ENCODE measurements at regions not wholly inside any gene's neighbourhood (a gene's known extent, or its start where the extent isn't known, plus 50 kb on each side); places are given as distances from the start of the nearest gene placed in this dataset.
"Not testable (repeated sequence)": the region's sequence is repeated elsewhere in the genome, so short reads cannot be mapped to it uniquely, and the experiment has no call there.

GRCh38 chr7:53628775-53629174 is 593.3 kb downstream of the POM121L12 start:
- Histone ChIP-seq H3K14ac (replicated peaks; ENCODE audit: low read depth, low read length) (no peak overlapping the region), H3K9ac (ENCODE audit: low read depth, low read length) (no peak overlapping the region), H4K8ac (ENCODE audit: low read depth in 2 of 2, low read length in 2 of 2) (no peak overlapping the region), H2BK5ac (ENCODE audit: low read depth, low read length, poor library complexity, severe bottlenecking) (no peak overlapping the region), H3K56ac (ENCODE audit: extremely low read depth, insufficient read depth, low read length) (no peak overlapping the region), H3K9me3 (ENCODE audit: control insufficient read depth, insufficient read depth, low read length) (peaks cover 3% of the 10 kb centered on the region), H4K20me1 (ENCODE audit: insufficient read depth, low read length) (no peaks in the 10 kb centered on the region), H3K4me3 (ENCODE audit: insufficient read depth, low read depth, low read length) (no peak overlapping the region), H3K4me1 (ENCODE audit: control insufficient read depth, insufficient read depth, low read length) (no peaks in the 10 kb centered on the region), H3K27ac (ENCODE audit: insufficient read depth, low read length) (no peak overlapping the region), H3K4ac (ENCODE audit: low read depth, low read length) (no peak overlapping the region), H2BK15ac (ENCODE audit: low read depth, low read length) (no peak overlapping the region), H3K4me2 (ENCODE audit: low read depth, low read length) (no peak overlapping the region), H4K91ac (ENCODE audit: insufficient read depth, low read depth, low read length) (no peak overlapping the region), H2BK120ac (ENCODE audit: low read depth, low read length) (no peak overlapping the region), H2AFZ (replicated peaks; ENCODE audit: low read length, poor library complexity) (no peak overlapping the region), H2AK9ac (replicated peaks; ENCODE audit: low read depth, low read length, poor library complexity) (no peak overlapping the region), H3K36me3 (ENCODE audit: control insufficient read depth, insufficient read depth, low read length) (no peaks in the 10 kb centered on the region), H2BK20ac (ENCODE audit: low read depth, low read length) (no peak overlapping the region), H2AK5ac (ENCODE audit: low read depth, low read length) (no peak overlapping the region), H3K18ac (ENCODE audit: low read depth, low read length) (no peak overlapping the region), H3K9me1 (ENCODE audit: insufficient read depth, low read length) (no peaks in the 10 kb centered on the region), H3K79me1 (ENCODE audit: low read depth in 1 of 2, low read length in 2 of 2) (no peaks in the 10 kb centered on the region), H3K23ac (ENCODE audit: low read depth, low read length) (no peak overlapping the region), H3K27me3 (ENCODE audit: control insufficient read depth, insufficient read depth, low read length) (no peaks in the 10 kb centered on the region), H4K5ac (ENCODE audit: low read depth, low read length) (no peak overlapping the region)
- in situ Hi-C loops (cut with MboI; ENCODE audit: low sequenced_read_pairs) (no loop called here), intact Hi-C loops (cut with micrococcal nuclease) (no loop called here), dilution Hi-C loops (cut with HindIII; ENCODE audit: low sequenced_read_pairs, unreplicated experiment) (no loop called here)
- TF ChIP-seq BHLHE40 (IDR thresholded peaks at IDR 0.05; ENCODE audit: low read depth, low read length) (no peak), CTCF (conservative IDR thresholded peaks at IDR 0.05; ENCODE audit: low read depth, low read length) (no peak), MAFK (IDR thresholded peaks at IDR 0.05; ENCODE audit: low read depth, low read length) (peak; percentile 52), CEBPB (IDR thresholded peaks at IDR 0.05; ENCODE audit: low read depth, low read length) (no peak)
- WGBS, 2 experiments (ENCODE audit: extremely low coverage in 2 of 2, insufficient read length in 1 of 2), result no CpG with 5 or more reads among the region's 6 CpGs
- ChIA-PET POLR2A (ENCODE audit: unreplicated experiment) (no interaction called here), CTCF (no interaction called here)
- no TSS peak for BruUV-seq (replicated peaks)
- DNase-seq, result no peak
- no peak for ATAC-seq (ENCODE audit: low read depth)

GRCh38 chr7:53635251-53635650 is 599.8 kb downstream of the POM121L12 start:
- DNase-seq; H3K27me3 ChIP-seq (ENCODE audit: control insufficient read depth, insufficient read depth, low read length); H4K8ac ChIP-seq (ENCODE audit: low read depth in 2 of 2, low read length in 2 of 2); CTCF ChIA-PET; H2AFZ ChIP-seq (replicated peaks; ENCODE audit: low read length, poor library complexity); dilution Hi-C loops (cut with HindIII; ENCODE audit: low sequenced_read_pairs, unreplicated experiment); H3K36me3 ChIP-seq (ENCODE audit: control insufficient read depth, insufficient read depth, low read length); H3K27ac ChIP-seq (ENCODE audit: insufficient read depth, low read length); H3K4ac ChIP-seq (ENCODE audit: low read depth, low read length); H3K4me2 ChIP-seq (ENCODE audit: low read depth, low read length); H3K9ac ChIP-seq (ENCODE audit: low read depth, low read length); H3K56ac ChIP-seq (ENCODE audit: extremely low read depth, insufficient read depth, low read length); H3K9me1 ChIP-seq (ENCODE audit: insufficient read depth, low read length); H2BK5ac ChIP-seq (ENCODE audit: low read depth, low read length, poor library complexity, severe bottlenecking); H2BK15ac ChIP-seq (ENCODE audit: low read depth, low read length); H3K23ac ChIP-seq (ENCODE audit: low read depth, low read length); H3K4me3 ChIP-seq (ENCODE audit: insufficient read depth, low read depth, low read length); H3K9me3 ChIP-seq (ENCODE audit: control insufficient read depth, insufficient read depth, low read length); ATAC-seq (ENCODE audit: low read depth); H3K14ac ChIP-seq (replicated peaks; ENCODE audit: low read depth, low read length); H4K5ac ChIP-seq (ENCODE audit: low read depth, low read length); H4K20me1 ChIP-seq (ENCODE audit: insufficient read depth, low read length); H3K4me1 ChIP-seq (ENCODE audit: control insufficient read depth, insufficient read depth, low read length); POLR2A ChIA-PET (ENCODE audit: unreplicated experiment); H2AK9ac ChIP-seq (replicated peaks; ENCODE audit: low read depth, low read length, poor library complexity); BruUV-seq (replicated peaks); H3K79me1 ChIP-seq (ENCODE audit: low read depth in 1 of 2, low read length in 2 of 2); in situ Hi-C loops (cut with MboI; ENCODE audit: low sequenced_read_pairs); H3K18ac ChIP-seq (ENCODE audit: low read depth, low read length); H2AK5ac ChIP-seq (ENCODE audit: low read depth, low read length); H4K91ac ChIP-seq (ENCODE audit: insufficient read depth, low read depth, low read length); H2BK120ac ChIP-seq (ENCODE audit: low read depth, low read length); intact Hi-C loops (cut with micrococcal nuclease); H2BK20ac ChIP-seq (ENCODE audit: low read depth, low read length): not testable (repeated sequence)
- 74% methylated on average over 4 of the region's 5 CpGs; no CpG with 5 or more reads in 1 of the 2 experiments for WGBS, 2 experiments (ENCODE audit: extremely low coverage in 2 of 2, insufficient read length in 1 of 2)
